ENCODE measurements at regions not wholly inside any gene's neighbourhood (a gene's known extent, or its start where the extent isn't known, plus 50 kb on each side); places are given as distances from the start of the nearest gene placed in this dataset.
"Not testable (repeated sequence)": the region's sequence is repeated elsewhere in the genome, so short reads cannot be mapped to it uniquely, and the experiment has no call there.

- no peak for FAIRE-seq
Measured at GRCh38 chr6:154638369-154638768, 94.8 kb upstream of the SCAF8 start.

GRCh38 chr6:154639196-154639595, 94.0 kb upstream of the SCAF8 start:
- not testable (repeated sequence) for FAIRE-seq

- FAIRE-seq, result no peak
Measured at GRCh38 chr6:154648188-154648887, 84.9 kb upstream of the SCAF8 start.

- no peak for FAIRE-seq
Measured at GRCh38 chr6:154648888-154649205, 84.4 kb upstream of the SCAF8 start.

GRCh38 chr6:154649721-154650120, 83.5 kb upstream of the SCAF8 start:
- peak; percentile 5 for FAIRE-seq

- FAIRE-seq, result no peak
Measured at GRCh38 chr6:154650351-154650750, 82.9 kb upstream of the SCAF8 start.

GRCh38 chr6:154651656-154652055, 81.6 kb upstream of the SCAF8 start:
- no peak for FAIRE-seq

- no peak for FAIRE-seq
Measured at GRCh38 chr6:154653385-154653784, 79.8 kb upstream of the SCAF8 start.

GRCh38 chr6:154653853-154654252, 79.4 kb upstream of the SCAF8 start:
- FAIRE-seq, result no peak

- no peak for FAIRE-seq
Measured at GRCh38 chr6:154656660-154657059, 76.6 kb upstream of the SCAF8 start.

- FAIRE-seq, result no peak
Measured at GRCh38 chr6:154661768-154662167, 71.4 kb upstream of the SCAF8 start.

GRCh38 chr6:154664287-154664686, 68.9 kb upstream of the SCAF8 start:
- no peak for FAIRE-seq

GRCh38 chr6:154668156-154668555, 65.1 kb upstream of the SCAF8 start:
- no peak for FAIRE-seq

GRCh38 chr6:154672086-154672485, 61.1 kb upstream of the SCAF8 start:
- FAIRE-seq, result no peak

- no peak for FAIRE-seq
Measured at GRCh38 chr6:154673919-154674318, 59.3 kb upstream of the SCAF8 start.

- peak; percentile 90 for FAIRE-seq
Measured at GRCh38 chr6:154675602-154676088, 57.6 kb upstream of the SCAF8 start.

- FAIRE-seq, result no peak
Measured at GRCh38 chr6:154682633-154683125, 50.5 kb upstream of the SCAF8 start.

Data from islet of Langerhans (tissue), 1 donor.